ENCODE measurements at regions not wholly inside any gene's neighbourhood (a gene's known extent, or its start where the extent isn't known, plus 50 kb on each side); places are given as distances from the start of the nearest gene placed in this dataset.
"Not testable (repeated sequence)": the region's sequence is repeated elsewhere in the genome, so short reads cannot be mapped to it uniquely, and the experiment has no call there.

GRCh38 chr14:21807975-21808374, 134.4 kb upstream of the OR4E1 start:
- H3K9ac ChIP-seq (ENCODE audit: insufficient read length, low read depth): no peak overlapping the region
- H3K4me3 ChIP-seq (ENCODE audit: insufficient read length, low read depth): no peak overlapping the region
- no peak for DNase-seq (ENCODE audit: low read depth, low spot score)
- H3K4me1 ChIP-seq (ENCODE audit: insufficient read depth, insufficient read length): no peaks in the 10 kb centered on the region
- no peaks in the 10 kb centered on the region for H3K36me3 ChIP-seq (ENCODE audit: insufficient read depth, insufficient read length, low read length)
- H3K9me3 ChIP-seq (ENCODE audit: insufficient read depth, low read length): no peaks in the 10 kb centered on the region
- TF ChIP-seq YY1 (IDR thresholded peaks at IDR 0.05; ENCODE audit: insufficient read depth, insufficient read length): no peak
- TF ChIP-seq SUZ12 (IDR thresholded peaks at IDR 0.05; ENCODE audit: extremely low read depth, insufficient read depth, insufficient read length): no peak
- TF ChIP-seq ZNF274 (IDR thresholded peaks at IDR 0.05; ENCODE audit: low read depth, low read length): no peak
- no peaks in the 10 kb centered on the region for H3K27me3 ChIP-seq (ENCODE audit: insufficient read depth, insufficient read length)

DNA sequence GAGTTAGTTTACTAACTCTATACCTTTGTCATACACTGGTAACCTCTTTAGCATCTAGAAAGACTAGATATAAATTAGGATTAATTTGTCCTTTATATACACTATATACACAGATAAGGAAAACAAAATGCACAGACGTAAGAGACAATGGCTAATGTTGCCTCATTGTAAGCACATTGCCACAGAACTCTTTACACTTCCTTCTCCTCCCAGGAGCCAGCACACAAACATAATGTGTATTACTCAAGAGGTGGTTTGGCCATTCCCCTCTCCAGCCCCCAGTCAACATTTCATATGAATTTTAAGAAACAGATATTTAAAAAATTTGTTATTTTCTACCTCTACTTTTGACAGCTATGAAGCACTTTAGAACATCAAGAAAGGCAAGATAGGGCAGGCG, 131.4 kb upstream of the OR4E1 start:
- Histone ChIP-seq H3K4me3 (ENCODE audit: insufficient read length, low read depth) (no peak overlapping the region), H3K27me3 (ENCODE audit: insufficient read depth, insufficient read length) (no peaks in the 10 kb centered on the region), H3K4me1 (ENCODE audit: insufficient read depth, insufficient read length) (no peaks in the 10 kb centered on the region), H3K9me3 (ENCODE audit: insufficient read depth, low read length) (no peaks in the 10 kb centered on the region), H3K9ac (ENCODE audit: insufficient read length, low read depth) (no peak overlapping the region), H3K36me3 (ENCODE audit: insufficient read depth, insufficient read length, low read length) (no peaks in the 10 kb centered on the region)
- no peak for TF ChIP-seq SUZ12 (IDR thresholded peaks at IDR 0.05; ENCODE audit: extremely low read depth, insufficient read depth, insufficient read length)
- TF ChIP-seq YY1 (IDR thresholded peaks at IDR 0.05; ENCODE audit: insufficient read depth, insufficient read length): no peak
- no peak for DNase-seq (ENCODE audit: low read depth, low spot score)

GRCh38 chr14:21802441-21802840, 128.8 kb upstream of the OR4E1 start:
- DNase-seq (ENCODE audit: low read depth, low spot score): no peak
- Histone ChIP-seq H3K9me3 (ENCODE audit: insufficient read depth, low read length) (no peaks in the 10 kb centered on the region), H3K9ac (ENCODE audit: insufficient read length, low read depth) (no peak overlapping the region), H3K4me3 (ENCODE audit: insufficient read length, low read depth) (no peak overlapping the region), H3K27me3 (ENCODE audit: insufficient read depth, insufficient read length) (peaks cover 15% of the 10 kb centered on the region), H3K4me1 (ENCODE audit: insufficient read depth, insufficient read length) (no peaks in the 10 kb centered on the region), H3K36me3 (ENCODE audit: insufficient read depth, insufficient read length, low read length) (no peaks in the 10 kb centered on the region)
- TF ChIP-seq ZNF274 (IDR thresholded peaks at IDR 0.05; ENCODE audit: low read depth, low read length) (no peak), YY1 (IDR thresholded peaks at IDR 0.05; ENCODE audit: insufficient read depth, insufficient read length) (no peak), SUZ12 (IDR thresholded peaks at IDR 0.05; ENCODE audit: extremely low read depth, insufficient read depth, insufficient read length) (no peak)

DNA sequence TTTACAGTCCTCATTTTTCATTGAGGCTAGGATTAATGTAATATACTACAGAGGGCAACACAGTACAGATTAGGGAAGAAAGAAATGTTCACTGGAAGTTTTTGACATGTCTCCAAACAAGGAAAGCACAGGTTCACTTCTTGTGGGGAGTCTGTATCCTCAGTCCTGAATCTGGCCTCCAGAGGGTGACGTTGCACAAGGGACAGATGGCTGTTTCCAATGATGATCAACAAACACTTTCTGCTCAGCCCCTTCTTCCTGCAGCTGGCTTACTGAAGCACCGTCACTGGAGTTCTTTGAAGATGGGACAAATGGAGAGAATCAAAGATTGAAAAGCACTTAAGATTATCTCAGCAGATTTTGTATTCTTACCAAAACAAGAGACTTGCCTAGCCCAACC, 123.3 kb upstream of the OR4E1 start:
- no peak overlapping the region for H3K9ac ChIP-seq (ENCODE audit: insufficient read length, low read depth)
- no peak for DNase-seq (ENCODE audit: low read depth, low spot score)
- no peak overlapping the region for H3K4me3 ChIP-seq (ENCODE audit: insufficient read length, low read depth)
- H3K4me1 ChIP-seq (ENCODE audit: insufficient read depth, insufficient read length): no peaks in the 10 kb centered on the region
- peaks cover 51% of the 10 kb centered on the region for H3K27me3 ChIP-seq (ENCODE audit: insufficient read depth, insufficient read length)
- no peaks in the 10 kb centered on the region for H3K36me3 ChIP-seq (ENCODE audit: insufficient read depth, insufficient read length, low read length)
- H3K9me3 ChIP-seq (ENCODE audit: insufficient read depth, low read length): peaks cover 16% of the 10 kb centered on the region; the same call in 1 of the 2 replicates
- TF ChIP-seq YY1 (IDR thresholded peaks at IDR 0.05; ENCODE audit: insufficient read depth, insufficient read length): no peak
- TF ChIP-seq ZNF274 (IDR thresholded peaks at IDR 0.05; ENCODE audit: low read depth, low read length): no peak
- TF ChIP-seq SUZ12 (IDR thresholded peaks at IDR 0.05; ENCODE audit: extremely low read depth, insufficient read depth, insufficient read length): no peak

DNA sequence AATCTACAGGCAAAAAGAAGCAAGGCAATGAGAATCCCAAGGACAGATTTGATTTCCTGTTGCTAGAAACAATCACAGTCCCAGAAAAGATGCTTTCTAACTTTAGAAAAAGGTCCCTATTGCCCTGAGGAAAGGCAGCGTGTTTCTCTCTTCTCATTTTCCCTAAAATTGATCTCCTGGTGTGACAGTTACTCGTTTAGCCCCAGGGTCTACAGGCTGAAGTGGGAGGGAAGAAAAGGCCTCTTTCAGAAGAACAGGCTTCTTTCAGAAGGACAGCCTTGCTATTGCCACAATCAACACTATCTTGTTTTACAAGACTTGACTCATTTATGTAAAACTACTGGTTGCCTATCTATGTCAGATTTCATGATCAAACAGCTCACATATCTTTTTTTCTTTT, 121.8 kb upstream of the OR4E1 start:
- Histone ChIP-seq H3K9ac (ENCODE audit: insufficient read length, low read depth) (no peak overlapping the region), H3K9me3 (ENCODE audit: insufficient read depth, low read length) (peaks cover 16% of the 10 kb centered on the region; the same call in 1 of the 2 replicates), H3K4me3 (ENCODE audit: insufficient read length, low read depth) (no peak overlapping the region), H3K36me3 (ENCODE audit: insufficient read depth, insufficient read length, low read length) (no peaks in the 10 kb centered on the region), H3K4me1 (ENCODE audit: insufficient read depth, insufficient read length) (no peaks in the 10 kb centered on the region), H3K27me3 (ENCODE audit: insufficient read depth, insufficient read length) (peaks cover 65% of the 10 kb centered on the region)
- no peak for DNase-seq (ENCODE audit: low read depth, low spot score)
- TF ChIP-seq ZNF274 (IDR thresholded peaks at IDR 0.05; ENCODE audit: low read depth, low read length): no peak
- no peak for TF ChIP-seq SUZ12 (IDR thresholded peaks at IDR 0.05; ENCODE audit: extremely low read depth, insufficient read depth, insufficient read length)
- no peak for TF ChIP-seq YY1 (IDR thresholded peaks at IDR 0.05; ENCODE audit: insufficient read depth, insufficient read length)

- no peaks in the 10 kb centered on the region for H3K36me3 ChIP-seq (ENCODE audit: insufficient read depth, insufficient read length, low read length)
- no peak overlapping the region for H3K4me3 ChIP-seq (ENCODE audit: insufficient read length, low read depth)
- DNase-seq (ENCODE audit: low read depth, low spot score): no peak
- TF ChIP-seq YY1 (IDR thresholded peaks at IDR 0.05; ENCODE audit: insufficient read depth, insufficient read length) (no peak), ZNF274 (IDR thresholded peaks at IDR 0.05; ENCODE audit: low read depth, low read length) (no peak), SUZ12 (IDR thresholded peaks at IDR 0.05; ENCODE audit: extremely low read depth, insufficient read depth, insufficient read length) (no peak)
- no peak overlapping the region for H3K9ac ChIP-seq (ENCODE audit: insufficient read length, low read depth)
- peaks cover 12% of the 10 kb centered on the region; the same call in 1 of the 2 replicates for H3K9me3 ChIP-seq (ENCODE audit: insufficient read depth, low read length)
- H3K4me1 ChIP-seq (ENCODE audit: insufficient read depth, insufficient read length): no peaks in the 10 kb centered on the region
- H3K27me3 ChIP-seq (ENCODE audit: insufficient read depth, insufficient read length): peaks cover 58% of the 10 kb centered on the region
Measured at GRCh38 chr14:21791749-21792148, 118.1 kb upstream of the OR4E1 start.

DNA sequence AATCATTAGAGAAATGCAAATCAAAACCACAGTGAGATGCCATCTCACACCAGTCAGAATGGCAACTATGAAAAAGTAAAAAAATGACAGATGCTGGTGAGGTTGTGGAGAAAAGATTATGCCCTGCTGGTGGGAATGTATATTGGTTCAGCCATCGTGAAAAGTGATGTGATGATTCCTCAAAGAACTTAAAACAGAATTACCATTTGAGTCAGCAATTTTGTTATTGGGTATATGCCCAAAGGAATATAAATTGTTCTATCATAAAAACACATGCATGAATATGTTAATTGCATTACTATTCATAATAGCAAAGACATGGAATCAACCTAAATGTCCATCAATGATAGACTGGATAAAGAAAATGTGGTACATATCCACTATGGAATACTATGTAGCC, 115.1 kb upstream of the OR4E1 start:
- not testable (repeated sequence) for DNase-seq (ENCODE audit: low read depth, low spot score); H3K36me3 ChIP-seq (ENCODE audit: insufficient read depth, insufficient read length, low read length); H3K4me1 ChIP-seq (ENCODE audit: insufficient read depth, insufficient read length); H3K9me3 ChIP-seq (ENCODE audit: insufficient read depth, low read length); H3K9ac ChIP-seq (ENCODE audit: insufficient read length, low read depth); H3K4me3 ChIP-seq (ENCODE audit: insufficient read length, low read depth)
- H3K27me3 ChIP-seq (ENCODE audit: insufficient read depth, insufficient read length): peaks cover 48% of the 10 kb centered on the region

GRCh38 chr14:21787242-21787641, 113.6 kb upstream of the OR4E1 start:
- H3K4me3 ChIP-seq (ENCODE audit: insufficient read length, low read depth); H3K9me3 ChIP-seq (ENCODE audit: insufficient read depth, low read length); H3K4me1 ChIP-seq (ENCODE audit: insufficient read depth, insufficient read length); H3K36me3 ChIP-seq (ENCODE audit: insufficient read depth, insufficient read length, low read length); H3K9ac ChIP-seq (ENCODE audit: insufficient read length, low read depth); DNase-seq (ENCODE audit: low read depth, low spot score): not testable (repeated sequence)
- peaks cover 39% of the 10 kb centered on the region for H3K27me3 ChIP-seq (ENCODE audit: insufficient read depth, insufficient read length)

Measured in NT2/D1 (cell line).